Neural crest cell (in vitro differentiated cells): ENCODE measurements at regions not wholly inside any gene's neighbourhood (a gene's known extent, or its start where the extent isn't known, plus 50 kb on each side); places are given as distances from the start of the nearest gene placed in this dataset.

Source experiments
- DNase-seq: peaks from one replicate; pipeline ENCODE4 v3.0.0; 2021; ENCODE audit warnings: low read depth, mixed read lengths, low spot score
- H3K27ac Mint-ChIP-seq: one replicate; pipeline ENCODE4 v1.8.0; 2021; ENCODE audit warnings: mild to moderate bottlenecking, mixed read lengths; ENCODE audit not compliant: unreplicated experiment
- H3K27me3 Mint-ChIP-seq: 2 replicates; pipeline ENCODE4 v1.8.0; 2021; ENCODE audit warnings: low read depth, mild to moderate bottlenecking, mixed read lengths
- H3K36me3 Mint-ChIP-seq: 2 replicates; pipeline ENCODE4 v1.8.0; 2021; ENCODE audit warnings: low read depth, mild to moderate bottlenecking, mixed read lengths
- H3K4me1 Mint-ChIP-seq: 2 replicates; pipeline ENCODE4 v1.8.0; 2021; ENCODE audit warnings: mixed read lengths
- H3K4me3 Mint-ChIP-seq: one replicate; pipeline ENCODE4 v1.8.0; 2021; ENCODE audit warnings: mild to moderate bottlenecking, mixed read lengths
- H3K9me3 Mint-ChIP-seq: 2 replicates; pipeline ENCODE4 v1.8.0; 2021; ENCODE audit warnings: mixed read lengths
- TF ChIP-seq, protein P1 (sequence below): fragments of 200-600 bp; sonication (generic); conservative IDR thresholded peaks from 2 replicates; pipeline ENCODE4 v1.5.0; 2021; ENCODE audit warnings: antibody characterized with exemption, mild to moderate bottlenecking

- H3K27me3 Mint-ChIP-seq, result no peaks in the 10 kb centered on the region
- H3K4me3 Mint-ChIP-seq, result no peak overlapping the region
- TF ChIP-seq, protein P1, sequence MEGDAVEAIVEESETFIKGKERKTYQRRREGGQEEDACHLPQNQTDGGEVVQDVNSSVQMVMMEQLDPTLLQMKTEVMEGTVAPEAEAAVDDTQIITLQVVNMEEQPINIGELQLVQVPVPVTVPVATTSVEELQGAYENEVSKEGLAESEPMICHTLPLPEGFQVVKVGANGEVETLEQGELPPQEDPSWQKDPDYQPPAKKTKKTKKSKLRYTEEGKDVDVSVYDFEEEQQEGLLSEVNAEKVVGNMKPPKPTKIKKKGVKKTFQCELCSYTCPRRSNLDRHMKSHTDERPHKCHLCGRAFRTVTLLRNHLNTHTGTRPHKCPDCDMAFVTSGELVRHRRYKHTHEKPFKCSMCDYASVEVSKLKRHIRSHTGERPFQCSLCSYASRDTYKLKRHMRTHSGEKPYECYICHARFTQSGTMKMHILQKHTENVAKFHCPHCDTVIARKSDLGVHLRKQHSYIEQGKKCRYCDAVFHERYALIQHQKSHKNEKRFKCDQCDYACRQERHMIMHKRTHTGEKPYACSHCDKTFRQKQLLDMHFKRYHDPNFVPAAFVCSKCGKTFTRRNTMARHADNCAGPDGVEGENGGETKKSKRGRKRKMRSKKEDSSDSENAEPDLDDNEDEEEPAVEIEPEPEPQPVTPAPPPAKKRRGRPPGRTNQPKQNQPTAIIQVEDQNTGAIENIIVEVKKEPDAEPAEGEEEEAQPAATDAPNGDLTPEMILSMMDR, result no peak
- no peaks in the 10 kb centered on the region for H3K9me3 Mint-ChIP-seq
- H3K36me3 Mint-ChIP-seq, result no peaks in the 10 kb centered on the region
- DNase-seq, result no peak
- no peak overlapping the region for H3K27ac Mint-ChIP-seq
- no peaks in the 10 kb centered on the region for H3K4me1 Mint-ChIP-seq
Measured at GRCh38 chr9:27851858-27852257, 278.6 kb upstream of the C9orf72 start.

GRCh38 chr9:27853529-27853928 lies 280.2 kb upstream of the C9orf72 start:
- Mint-ChIP-seq H3K36me3 (no peaks in the 10 kb centered on the region), H3K9me3 (peaks cover 3% of the 10 kb centered on the region), H3K27me3 (no peaks in the 10 kb centered on the region), H3K4me3 (no peak overlapping the region), H3K4me1 (no peaks in the 10 kb centered on the region), H3K27ac (no peak overlapping the region)
- DNase-seq, result no peak
- TF ChIP-seq, protein P1, result no peak

GRCh38 chr9:27856054-27856453 lies 282.8 kb upstream of the C9orf72 start:
- TF ChIP-seq, protein P1, result no peak
- H3K4me1 Mint-ChIP-seq, result no peaks in the 10 kb centered on the region
- H3K27ac Mint-ChIP-seq, result no peak overlapping the region
- H3K36me3 Mint-ChIP-seq, result no peaks in the 10 kb centered on the region
- no peak overlapping the region for H3K4me3 Mint-ChIP-seq
- no peaks in the 10 kb centered on the region for H3K27me3 Mint-ChIP-seq
- H3K9me3 Mint-ChIP-seq, result peaks cover 3% of the 10 kb centered on the region
- DNase-seq, result no peak

- Mint-ChIP-seq H3K36me3 (no peaks in the 10 kb centered on the region), H3K9me3 (peaks cover 3% of the 10 kb centered on the region), H3K27ac (no peak overlapping the region), H3K4me3 (no peak overlapping the region), H3K27me3 (no peaks in the 10 kb centered on the region), H3K4me1 (no peaks in the 10 kb centered on the region)
- DNase-seq, result no peak
- TF ChIP-seq, protein P1, result no peak
Measured at GRCh38 chr9:27856748-27857147, 283.5 kb upstream of the C9orf72 start.

GRCh38 chr9:27861887-27862286 lies 288.6 kb upstream of the C9orf72 start:
- Mint-ChIP-seq H3K9me3 (peaks cover 3% of the 10 kb centered on the region), H3K27me3 (no peaks in the 10 kb centered on the region), H3K36me3 (no peaks in the 10 kb centered on the region), H3K4me1 (peaks cover 5% of the 10 kb centered on the region), H3K4me3 (no peak overlapping the region), H3K27ac (no peak overlapping the region)
- TF ChIP-seq, protein P1, result no peak
- DNase-seq, result no peak
